ENCODE measurements at regions not wholly inside any gene's neighbourhood (a gene's known extent, or its start where the extent isn't known, plus 50 kb on each side); places are given as distances from the start of the nearest gene placed in this dataset.

GRCh38 chr1:221797506-221797905 is 55.6 kb upstream of the DUSP10 start:
- TF ChIP-seq CTCF (IDR thresholded peaks at IDR 0.05; ENCODE audit: low read depth, low read length), result no peak
- TF ChIP-seq EZH2phosphoT487 (IDR thresholded peaks at IDR 0.05; ENCODE audit: low read depth), result no peak
